GM18951 (cell line): ENCODE measurements at regions not wholly inside any gene's neighbourhood (a gene's known extent, or its start where the extent isn't known, plus 50 kb on each side); places are given as distances from the start of the nearest gene placed in this dataset.

Experiments
- POLR2A ChIP-seq: IDR thresholded peaks from 4 replicates; pipeline ENCODE4 v1.6.1; 2011; ENCODE audit warnings: mild to moderate bottlenecking; ENCODE audit not compliant: insufficient read length, insufficient read depth; ENCODE audit errors: extremely low read depth
- in situ Hi-C: fragments of 300-500 bp; cut with MboI; formaldehyde crosslinking; loops from one replicate; pipeline ENCODE4 v1.12.0; 2022; ENCODE audit warnings: low sequenced_read_pairs, mixed read lengths, inconsistent platforms; ENCODE audit not compliant: unreplicated experiment

- in situ Hi-C loops, result no loop called here
- TF ChIP-seq POLR2A, result no peak
These were observed 50.3 kb upstream of the TCF12 start for GRCh38 chr15:56868170-56868569.

GRCh38 chr15:56866803-56867202, 51.6 kb upstream of the TCF12 start:
- TF ChIP-seq POLR2A, result no peak
- in situ Hi-C loops, result no loop called here

GRCh38 chr15:56857828-56858227, 60.6 kb upstream of the TCF12 start:
- no peak for TF ChIP-seq POLR2A
- in situ Hi-C loops, result no loop called here

DNA sequence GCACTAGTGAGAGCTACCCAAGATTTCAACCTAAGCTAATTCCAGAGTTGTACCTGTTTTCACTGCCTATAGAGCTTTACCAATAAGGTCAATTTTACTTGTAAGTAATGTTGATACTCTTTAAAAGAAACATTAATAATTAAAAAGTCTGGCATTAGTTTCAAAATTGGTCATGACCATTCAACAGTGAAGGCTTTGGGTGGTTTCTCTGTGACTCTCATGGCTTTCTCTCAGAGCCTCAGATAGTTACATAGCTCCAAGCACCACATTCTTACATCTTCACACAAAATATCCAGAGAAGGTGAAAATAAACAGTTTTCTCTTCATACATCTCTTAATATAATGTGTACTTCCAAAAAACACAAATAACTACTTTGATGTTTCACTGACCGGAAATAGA, 61.5 kb upstream of the TCF12 start:
- in situ Hi-C loops, result no loop called here
- no peak for TF ChIP-seq POLR2A

DNA sequence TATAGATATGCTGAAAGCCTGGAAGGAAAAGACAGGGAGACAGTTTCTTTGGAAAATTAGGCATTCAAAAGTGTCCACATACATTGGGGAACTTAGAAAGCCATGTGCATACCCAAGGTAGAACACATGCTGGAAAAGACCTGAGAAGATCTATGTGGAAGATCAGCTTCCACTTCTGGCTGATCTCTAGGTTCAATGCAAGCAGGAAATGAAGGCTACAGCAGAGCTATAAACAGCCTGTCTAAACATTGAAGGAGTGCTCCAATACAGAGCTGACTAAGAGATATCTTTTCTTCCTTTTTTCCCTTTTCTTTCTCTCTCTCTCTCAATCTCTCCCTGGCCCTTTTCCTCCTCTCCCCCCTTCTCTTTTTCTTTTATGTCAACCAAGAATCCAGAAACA, 73.6 kb upstream of the TCF12 start:
- in situ Hi-C loops, result no loop called here
- TF ChIP-seq POLR2A, result no peak

DNA sequence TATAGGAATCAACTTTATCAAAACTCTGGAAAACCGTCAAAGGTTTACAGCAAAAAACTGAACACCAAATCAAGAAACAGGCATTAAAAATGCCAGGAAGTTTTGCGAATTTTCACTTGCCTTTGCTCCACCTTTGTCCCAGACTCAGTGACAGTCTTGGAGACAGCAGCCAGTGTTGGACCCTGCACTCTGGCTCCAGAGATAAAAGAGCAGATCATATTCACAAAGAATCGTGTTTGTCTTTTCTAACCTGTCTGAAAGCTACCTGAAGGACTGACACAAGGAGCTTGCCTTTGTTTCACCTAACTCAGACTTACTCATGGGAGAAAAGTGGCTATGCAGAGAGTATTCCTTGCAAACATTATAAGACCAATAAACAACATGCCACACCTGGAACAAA, 74.0 kb upstream of the TCF12 start:
- no peak for TF ChIP-seq POLR2A
- in situ Hi-C loops, result no loop called here

- no peak for TF ChIP-seq POLR2A
- in situ Hi-C loops, result no loop called here
These were observed 78.8 kb upstream of the TCF12 start for GRCh38 chr15:56839641-56840040.

DNA sequence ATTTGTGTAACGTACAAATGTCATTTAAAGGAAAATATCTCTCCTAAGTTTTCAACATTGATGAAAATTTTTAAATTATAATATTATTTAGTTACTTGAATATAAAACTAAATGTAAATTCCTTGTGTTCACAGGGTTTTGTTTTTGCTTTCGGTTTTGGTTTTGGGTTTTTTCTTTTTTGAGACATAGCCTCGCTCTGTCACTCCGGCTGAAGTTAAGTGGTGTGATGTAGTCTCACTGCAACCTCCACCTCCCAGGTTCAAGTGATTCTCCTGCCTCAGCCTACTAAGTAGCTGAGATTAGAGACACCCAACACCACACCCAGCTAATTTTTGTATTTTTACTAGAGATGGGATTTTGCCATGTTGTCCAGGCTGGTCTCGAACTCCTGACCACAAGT, 79.3 kb upstream of the TCF12 start:
- in situ Hi-C loops, result no loop called here
- no peak for TF ChIP-seq POLR2A

- in situ Hi-C loops, result no loop called here
- no peak for TF ChIP-seq POLR2A
These were observed 80.4 kb upstream of the TCF12 start for GRCh38 chr15:56838085-56838484.

DNA sequence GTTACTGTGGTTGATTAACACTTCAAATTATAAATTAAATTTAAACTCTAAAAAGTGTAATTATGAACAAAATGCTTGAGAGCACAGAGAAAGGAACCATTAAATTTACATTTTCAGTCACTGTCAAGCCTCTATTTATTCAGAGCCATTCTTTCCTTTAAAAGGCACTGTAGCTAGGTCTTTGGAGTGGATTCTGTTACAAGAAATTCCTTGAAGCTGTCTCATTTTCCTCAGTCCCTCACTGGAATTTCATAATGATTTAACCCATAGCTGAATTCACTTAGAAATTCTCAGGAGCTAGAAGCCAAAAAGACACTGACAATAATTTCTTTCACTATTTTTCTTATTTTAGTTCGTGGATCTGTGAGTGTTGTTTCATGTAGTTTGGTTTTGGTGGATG, 81.2 kb upstream of the TCF12 start:
- TF ChIP-seq POLR2A, result no peak
- in situ Hi-C loops, result no loop called here

DNA sequence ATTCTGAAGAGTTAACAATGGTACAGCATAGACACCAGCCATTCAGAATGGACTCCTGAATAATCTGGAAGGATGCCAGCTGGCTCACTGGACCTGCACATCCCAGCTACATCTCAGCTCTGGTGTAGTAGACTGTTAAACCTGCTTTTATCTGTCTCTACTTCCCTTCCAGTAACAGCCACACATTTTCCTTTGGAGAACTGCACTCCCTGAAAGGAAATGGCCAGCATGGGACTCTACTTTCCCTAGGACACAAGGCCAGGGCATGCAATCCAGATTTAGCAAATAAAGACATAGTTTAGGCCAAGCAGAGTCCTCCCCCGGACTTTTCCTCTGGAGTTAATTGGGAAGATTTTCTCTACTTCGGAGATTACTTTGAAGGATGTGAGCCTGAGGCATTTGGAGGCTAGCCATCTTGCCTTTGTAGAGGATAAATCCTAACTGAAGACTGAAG, 82.7 kb upstream of the TCF12 start:
- no peak for TF ChIP-seq POLR2A

DNA sequence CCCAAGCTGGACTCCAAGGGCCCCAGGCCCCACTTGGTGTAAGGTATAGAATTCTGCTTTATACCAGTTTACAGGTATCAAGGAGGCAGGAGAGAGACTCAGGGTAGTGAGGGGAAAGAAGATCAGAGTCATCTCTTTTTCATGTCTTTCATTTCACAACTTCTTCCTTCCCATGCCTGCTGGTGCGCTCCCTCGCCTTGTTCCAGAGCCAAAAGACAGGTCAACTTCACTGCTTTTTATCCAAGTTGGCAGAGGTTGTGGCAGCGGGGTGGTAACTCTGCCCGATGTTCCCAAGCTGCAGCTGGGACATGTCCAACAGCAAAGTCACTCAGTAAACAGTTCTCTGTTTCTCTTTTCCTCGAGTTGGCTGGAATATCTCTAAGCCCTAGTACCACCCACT, 86.3 kb upstream of the TCF12 start:
- no peak for TF ChIP-seq POLR2A

More for the DNA sequence above, 82.7 kb upstream of the TCF12 start:
- in situ Hi-C loops, result no loop called here

GRCh38 chr15:56831467-56832005, 86.9 kb upstream of the TCF12 start:
- no peak for TF ChIP-seq POLR2A
- in situ Hi-C loops, result no loop called here

More for the DNA sequence above, 86.3 kb upstream of the TCF12 start:
- in situ Hi-C loops, result no loop called here

- in situ Hi-C loops, result loop anchor here (10.0 to 25.0 kb wide), 4 partner anchors 321 to 713 kb away; no protein-coding TSS in a partner anchor
- TF ChIP-seq POLR2A, result no peak
These were observed 90.9 kb upstream of the ZNF280D start for GRCh38 chr15:56824175-56824574.
